A673 (cell line): ENCODE measurements at regions not wholly inside any gene's neighbourhood (a gene's known extent, or its start where the extent isn't known, plus 50 kb on each side); places are given as distances from the start of the nearest gene placed in this dataset.
"Not testable (repeated sequence)": the region's sequence is repeated elsewhere in the genome, so short reads cannot be mapped to it uniquely, and the experiment has no call there.

Experiments used
- BruUV-seq: library from RNA; stranded (reverse); fragments of 400-500 nt; replicated peaks from 2 replicates; lab custom pipeline; 2021; lab: Mats Ljungman, UMichigan
- CTCF ChIA-PET: fragments of 300-600 bp; sonication (Branson Sonifier 250); formaldehyde crosslinking; loops from one replicate; lab custom pipeline; 2022; ENCODE audit warnings: antibody characterized with exemption; lab: Charles Lee
- POLR2A ChIA-PET: fragments of 300-600 bp; sonication (Branson Sonifier 250); formaldehyde crosslinking; loops from one replicate; lab custom pipeline; 2022; ENCODE audit warnings: antibody characterized with exemption; ENCODE audit not compliant: low non-redundant PET; lab: Charles Lee
- DNase-seq: peaks from one replicate; pipeline ENCODE4 v3.0.0-alpha.2; 2015; ENCODE audit warnings: low spot score
- H3K27ac ChIP-seq: fragments of 200-600 bp; sonication (generic); 2 replicates; pipeline ENCODE4 v1.5.1; 2016; ENCODE audit warnings: mixed run types, low read depth, mild to moderate bottlenecking, mixed read lengths, antibody characterized with exemption, low read length; ENCODE audit not compliant: poor library complexity, severe bottlenecking
- H3K27me3 ChIP-seq: fragments of 200-600 bp; sonication (generic); replicated peaks from 2 replicates; pipeline ENCODE4 v1.6.1; 2017; ENCODE audit warnings: mixed run types, low read depth, mild to moderate bottlenecking, mixed read lengths, antibody characterized with exemption, low read length; ENCODE audit not compliant: insufficient read depth, poor library complexity
- H3K36me3 ChIP-seq: fragments of 200-600 bp; sonication (generic); 2 replicates; pipeline ENCODE4 v1.6.1; 2016; ENCODE audit warnings: mixed run types, mild to moderate bottlenecking, mixed read lengths, antibody characterized with exemption, low read length; ENCODE audit not compliant: insufficient read depth, poor library complexity, severe bottlenecking
- H3K4me1 ChIP-seq: fragments of 200-600 bp; sonication (generic); 2 replicates; pipeline ENCODE4 v1.6.1; 2017; ENCODE audit warnings: mixed run types, mild to moderate bottlenecking, mixed read lengths, antibody characterized with exemption, low read length; ENCODE audit not compliant: insufficient read depth, poor library complexity, severe bottlenecking
- H3K4me3 ChIP-seq: fragments of 200-600 bp; sonication (generic); 2 replicates; pipeline ENCODE4 v1.5.1; 2016; ENCODE audit warnings: low read depth, mixed run types, mild to moderate bottlenecking, mixed read lengths, low read length; ENCODE audit not compliant: poor library complexity, severe bottlenecking
- H3K9me3 ChIP-seq: fragments of 200-600 bp; sonication (generic); 2 replicates; pipeline ENCODE4 v1.6.1; 2016; ENCODE audit warnings: mixed run types, low read depth, mild to moderate bottlenecking, mixed read lengths, antibody characterized with exemption, low read length; ENCODE audit not compliant: poor library complexity, severe bottlenecking
- CTCF ChIP-seq: fragments of 300-800, 200-600 bp; sonication (generic); conservative IDR thresholded peaks from 2 replicates; pipeline ENCODE4 v1.5.1; 2017; ENCODE audit warnings: low read depth, mild to moderate bottlenecking, antibody characterized with exemption, low read length, moderate library complexity, mixed read lengths
- EZH2 ChIP-seq: fragments of 200-600 bp; sonication (generic); IDR thresholded peaks from 2 replicates; pipeline ENCODE4 v1.6.1; 2017; ENCODE audit warnings: borderline replicate concordance, low read depth, mild to moderate bottlenecking, mixed read lengths, antibody characterized with exemption, low read length; ENCODE audit not compliant: poor library complexity, severe bottlenecking
- intact Hi-C: fragments of 100-400 bp; cut with micrococcal nuclease; formaldehyde crosslinking; loops from one replicate; pipeline ENCODE4 v1.10.0; 2022; ENCODE audit not compliant: unreplicated experiment

GRCh38 chr3:43843386-43843785 lies 152.6 kb downstream of the ABHD5 start:
- intact Hi-C loops = no loop called here
- H3K9me3 ChIP-seq = no peaks in the 10 kb centered on the region
- no peaks in the 10 kb centered on the region for H3K27me3 ChIP-seq
- no peaks in the 10 kb centered on the region for H3K4me1 ChIP-seq
- no peak for DNase-seq
- H3K4me3 ChIP-seq = no peak overlapping the region
- no TSS peak for BruUV-seq
- no peaks in the 10 kb centered on the region for H3K36me3 ChIP-seq
- H3K27ac ChIP-seq = no peak overlapping the region
- TF ChIP-seq EZH2 (no peak), CTCF (no peak)
- POLR2A ChIA-PET = no interaction called here
- CTCF ChIA-PET = no interaction called here

- H3K4me1 ChIP-seq = no peaks in the 10 kb centered on the region
- H3K36me3 ChIP-seq = no peaks in the 10 kb centered on the region
- TF ChIP-seq EZH2 (no peak), CTCF (no peak)
- H3K27ac ChIP-seq = no peak overlapping the region
- BruUV-seq = no TSS peak
- ChIA-PET CTCF (no interaction called here), POLR2A (no interaction called here)
- H3K9me3 ChIP-seq = no peaks in the 10 kb centered on the region
- no peaks in the 10 kb centered on the region for H3K27me3 ChIP-seq
- no peak for DNase-seq
- H3K4me3 ChIP-seq = no peak overlapping the region
- intact Hi-C loops = no loop called here
Observed at GRCh38 chr3:43844757-43845156, 154.0 kb downstream of the ABHD5 start.

- BruUV-seq, CTCF ChIA-PET: not testable (repeated sequence)
Observed at GRCh38 chr3:43845553-43845952, 154.8 kb downstream of the ABHD5 start.

GRCh38 chr3:43852066-43852465 lies 161.3 kb downstream of the ABHD5 start:
- Histone ChIP-seq H3K27ac (no peak overlapping the region), H3K9me3 (no peaks in the 10 kb centered on the region), H3K4me3 (no peak overlapping the region), H3K4me1 (no peaks in the 10 kb centered on the region), H3K36me3 (no peaks in the 10 kb centered on the region), H3K27me3 (no peaks in the 10 kb centered on the region)
- BruUV-seq = no TSS peak
- ChIA-PET POLR2A (no interaction called here), CTCF (no interaction called here)
- intact Hi-C loops = loop anchor here (10.0 kb wide), 2 partner anchors 263 to 343 kb away; no protein-coding TSS in a partner anchor
- no peak for DNase-seq
- TF ChIP-seq EZH2 (no peak), CTCF (no peak)

More at GRCh38 chr3:43845553-43845952, 154.8 kb downstream of the ABHD5 start:
- POLR2A ChIA-PET, H3K9me3 ChIP-seq, intact Hi-C loops, H3K4me3 ChIP-seq, H3K4me1 ChIP-seq, H3K36me3 ChIP-seq, H3K27ac ChIP-seq, DNase-seq, H3K27me3 ChIP-seq: not testable (repeated sequence)
